ENCODE measurements at regions not wholly inside any gene's neighbourhood (a gene's known extent, or its start where the extent isn't known, plus 50 kb on each side); places are given as distances from the start of the nearest gene placed in this dataset.

DNA sequence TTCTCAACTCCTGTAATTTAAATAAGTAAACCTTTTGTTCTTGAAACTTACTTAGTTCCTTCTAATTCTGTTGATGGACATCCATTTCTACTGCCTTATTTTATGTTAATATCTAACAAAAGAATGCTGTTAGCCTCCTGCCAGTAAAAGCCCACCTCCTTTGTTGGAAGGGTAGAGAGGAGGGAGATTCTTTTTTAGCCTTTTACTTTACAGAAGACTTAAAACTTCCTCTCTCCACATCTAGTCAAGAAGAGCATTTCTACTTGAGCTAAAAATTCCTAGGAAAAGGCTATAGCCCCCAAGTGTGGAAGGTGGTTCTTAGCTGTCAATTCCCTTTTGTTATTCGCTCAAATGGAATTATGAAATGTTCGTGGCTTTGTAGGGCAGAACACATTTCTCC is 118.7 kb downstream of the ZIC3 start:
- H3K9me3 ChIP-seq: no peaks in the 10 kb centered on the region
- TF ChIP-seq, protein P1, sequence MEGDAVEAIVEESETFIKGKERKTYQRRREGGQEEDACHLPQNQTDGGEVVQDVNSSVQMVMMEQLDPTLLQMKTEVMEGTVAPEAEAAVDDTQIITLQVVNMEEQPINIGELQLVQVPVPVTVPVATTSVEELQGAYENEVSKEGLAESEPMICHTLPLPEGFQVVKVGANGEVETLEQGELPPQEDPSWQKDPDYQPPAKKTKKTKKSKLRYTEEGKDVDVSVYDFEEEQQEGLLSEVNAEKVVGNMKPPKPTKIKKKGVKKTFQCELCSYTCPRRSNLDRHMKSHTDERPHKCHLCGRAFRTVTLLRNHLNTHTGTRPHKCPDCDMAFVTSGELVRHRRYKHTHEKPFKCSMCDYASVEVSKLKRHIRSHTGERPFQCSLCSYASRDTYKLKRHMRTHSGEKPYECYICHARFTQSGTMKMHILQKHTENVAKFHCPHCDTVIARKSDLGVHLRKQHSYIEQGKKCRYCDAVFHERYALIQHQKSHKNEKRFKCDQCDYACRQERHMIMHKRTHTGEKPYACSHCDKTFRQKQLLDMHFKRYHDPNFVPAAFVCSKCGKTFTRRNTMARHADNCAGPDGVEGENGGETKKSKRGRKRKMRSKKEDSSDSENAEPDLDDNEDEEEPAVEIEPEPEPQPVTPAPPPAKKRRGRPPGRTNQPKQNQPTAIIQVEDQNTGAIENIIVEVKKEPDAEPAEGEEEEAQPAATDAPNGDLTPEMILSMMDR (IDR thresholded peaks at IDR 0.05): no peak
- no peak for ATAC-seq (ENCODE audit: insufficient number of reproducible peaks, low FRiP score, low read depth)
- H3K4me1 ChIP-seq (ENCODE audit: control insufficient read depth in 1 of 2, low read depth in 2 of 2): no peaks in the 10 kb centered on the region
- H3K27me3 ChIP-seq (replicated peaks; ENCODE audit: insufficient read depth): no peaks in the 10 kb centered on the region
- no peak for DNase-seq (ENCODE audit: low spot score)
- no peaks in the 10 kb centered on the region for H3K36me3 ChIP-seq
- no peak overlapping the region for H3K27ac ChIP-seq
- no peak overlapping the region for H3K4me3 ChIP-seq

DNA sequence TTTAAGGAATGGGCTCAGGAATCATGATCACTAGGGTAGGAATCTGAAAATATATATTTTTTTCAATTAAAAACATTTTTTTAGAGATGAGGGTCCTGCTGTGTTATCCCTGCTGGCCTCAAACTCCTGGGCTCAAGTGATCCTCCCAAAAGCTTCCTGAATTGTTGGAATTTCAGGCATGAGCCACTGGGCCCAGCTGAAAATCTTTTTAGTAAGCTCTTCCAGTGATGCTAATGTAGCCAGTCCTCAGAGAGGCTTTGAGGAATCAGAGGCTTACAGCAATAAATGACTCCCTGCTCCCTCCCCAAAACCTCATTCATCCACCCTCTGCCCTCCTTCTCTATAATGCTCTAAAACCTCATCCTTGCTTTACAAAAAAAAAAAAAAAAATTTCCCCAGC is 129.5 kb downstream of the ZIC3 start:
- no peak for ATAC-seq (ENCODE audit: insufficient number of reproducible peaks, low FRiP score, low read depth)
- no peak for DNase-seq (ENCODE audit: low spot score)
- no peak overlapping the region for H3K27ac ChIP-seq
- H3K4me1 ChIP-seq (ENCODE audit: control insufficient read depth in 1 of 2, low read depth in 2 of 2): no peaks in the 10 kb centered on the region
- TF ChIP-seq, protein P1 (IDR thresholded peaks at IDR 0.05): no peak
- no peak overlapping the region for H3K4me3 ChIP-seq
- H3K27me3 ChIP-seq (replicated peaks; ENCODE audit: insufficient read depth): no peaks in the 10 kb centered on the region
- H3K9me3 ChIP-seq: no peaks in the 10 kb centered on the region
- H3K36me3 ChIP-seq: no peaks in the 10 kb centered on the region

DNA sequence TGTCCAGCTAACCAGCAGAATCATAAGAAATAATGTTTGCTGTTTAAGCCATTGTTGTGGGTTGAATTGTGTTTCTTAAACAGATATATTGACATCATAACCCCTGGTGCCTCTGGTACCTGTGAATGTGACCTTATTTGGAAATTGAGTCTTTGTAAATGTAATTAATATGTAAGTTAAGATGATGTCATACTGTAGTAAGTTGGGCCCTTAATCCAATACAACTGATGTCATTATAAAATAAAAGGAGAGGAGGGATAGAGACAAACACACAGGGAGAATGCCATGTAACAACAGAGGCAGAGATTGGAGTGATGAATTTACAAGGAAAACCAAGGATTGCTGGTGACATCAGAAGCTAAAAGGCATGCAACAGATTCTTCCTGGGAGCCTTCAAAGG is 141.4 kb downstream of the ZIC3 start:
- no peak overlapping the region for H3K4me3 ChIP-seq
- DNase-seq (ENCODE audit: low spot score) (no peak), ATAC-seq (ENCODE audit: insufficient number of reproducible peaks, low FRiP score, low read depth) (no peak)
- TF ChIP-seq, protein P1 (IDR thresholded peaks at IDR 0.05): no peak
- no peaks in the 10 kb centered on the region for H3K27me3 ChIP-seq (replicated peaks; ENCODE audit: insufficient read depth)
- H3K4me1 ChIP-seq (ENCODE audit: control insufficient read depth in 1 of 2, low read depth in 2 of 2): no peaks in the 10 kb centered on the region
- H3K9me3 ChIP-seq: no peaks in the 10 kb centered on the region
- no peaks in the 10 kb centered on the region for H3K36me3 ChIP-seq
- no peak overlapping the region for H3K27ac ChIP-seq

DNA sequence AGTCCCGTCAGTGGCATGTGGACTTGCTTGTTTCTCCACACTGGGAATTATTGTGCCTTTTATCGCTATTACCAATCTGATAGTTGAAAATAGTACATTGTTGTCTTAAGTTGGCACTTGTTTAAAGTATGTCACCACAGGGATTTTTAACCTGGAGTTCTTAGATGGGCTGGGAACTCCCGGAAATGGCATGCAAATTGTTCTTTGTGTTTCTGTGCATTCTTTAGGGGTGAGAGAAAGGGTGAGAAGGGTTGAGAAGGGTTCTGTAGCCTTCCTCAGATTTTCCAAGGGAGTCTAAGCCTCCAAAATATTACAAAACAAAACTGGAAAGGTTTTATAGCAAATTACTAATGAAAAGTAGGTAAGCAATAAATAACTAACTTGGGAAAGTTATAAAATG is 176.9 kb downstream of the ZIC3 start:
- Histone ChIP-seq H3K36me3 (no peaks in the 10 kb centered on the region), H3K9me3 (no peaks in the 10 kb centered on the region), H3K27ac (no peak overlapping the region), H3K27me3 (replicated peaks; ENCODE audit: insufficient read depth) (no peaks in the 10 kb centered on the region), H3K4me1 (ENCODE audit: control insufficient read depth in 1 of 2, low read depth in 2 of 2) (no peaks in the 10 kb centered on the region), H3K4me3 (no peak overlapping the region)
- no peak for DNase-seq (ENCODE audit: low spot score)
- TF ChIP-seq, protein P1 (IDR thresholded peaks at IDR 0.05): no peak
- ATAC-seq (ENCODE audit: insufficient number of reproducible peaks, low FRiP score, low read depth): no peak

DNA sequence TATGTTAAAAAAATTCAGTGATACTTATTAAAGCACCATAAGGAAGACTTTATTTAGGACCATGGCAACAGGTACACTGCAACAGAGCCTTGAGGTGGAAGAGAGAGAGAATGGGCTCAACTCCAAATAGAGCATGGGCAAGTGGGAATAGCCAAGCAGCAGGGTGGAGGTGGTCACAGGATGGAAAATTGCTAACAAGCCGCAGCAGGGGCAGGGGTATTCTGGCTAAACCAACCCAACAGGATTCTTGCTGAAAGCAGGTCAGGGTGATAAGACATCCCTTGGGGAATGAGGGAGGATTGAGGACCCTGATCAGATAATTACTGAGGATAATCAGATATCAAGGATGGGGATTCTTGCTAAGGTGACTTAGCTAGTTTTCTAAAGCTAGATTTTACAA is 177.5 kb downstream of the ZIC3 start:
- TF ChIP-seq, protein P1 (IDR thresholded peaks at IDR 0.05): no peak
- H3K9me3 ChIP-seq: no peaks in the 10 kb centered on the region
- no peak overlapping the region for H3K27ac ChIP-seq
- no peak for DNase-seq (ENCODE audit: low spot score)
- H3K4me3 ChIP-seq: no peak overlapping the region
- no peak for ATAC-seq (ENCODE audit: insufficient number of reproducible peaks, low FRiP score, low read depth)
- H3K36me3 ChIP-seq: no peaks in the 10 kb centered on the region
- no peaks in the 10 kb centered on the region for H3K27me3 ChIP-seq (replicated peaks; ENCODE audit: insufficient read depth)
- H3K4me1 ChIP-seq (ENCODE audit: control insufficient read depth in 1 of 2, low read depth in 2 of 2): no peaks in the 10 kb centered on the region

All from thoracic aorta (tissue), 2 donors.